A673 (cell line): ENCODE measurements at regions not wholly inside any gene's neighbourhood (a gene's known extent, or its start where the extent isn't known, plus 50 kb on each side); places are given as distances from the start of the nearest gene placed in this dataset.

Source experiments
- BruUV-seq: library from RNA; stranded (reverse); fragments of 400-500 nt; replicated peaks from 2 replicates; lab custom pipeline; 2021; lab: Mats Ljungman, UMichigan
- CTCF ChIA-PET: fragments of 300-600 bp; sonication (Branson Sonifier 250); formaldehyde crosslinking; loops from one replicate; lab custom pipeline; 2022; ENCODE audit warnings: antibody characterized with exemption; lab: Charles Lee
- POLR2A ChIA-PET: fragments of 300-600 bp; sonication (Branson Sonifier 250); formaldehyde crosslinking; loops from one replicate; lab custom pipeline; 2022; ENCODE audit warnings: antibody characterized with exemption; ENCODE audit not compliant: low non-redundant PET; lab: Charles Lee
- DNase-seq: peaks from one replicate; pipeline ENCODE4 v3.0.0-alpha.2; 2015; ENCODE audit warnings: low spot score
- H3K27ac ChIP-seq: fragments of 200-600 bp; sonication (generic); 2 replicates; pipeline ENCODE4 v1.5.1; 2016; ENCODE audit warnings: mixed run types, low read depth, mild to moderate bottlenecking, mixed read lengths, antibody characterized with exemption, low read length; ENCODE audit not compliant: poor library complexity, severe bottlenecking
- H3K27me3 ChIP-seq: fragments of 200-600 bp; sonication (generic); replicated peaks from 2 replicates; pipeline ENCODE4 v1.6.1; 2017; ENCODE audit warnings: mixed run types, low read depth, mild to moderate bottlenecking, mixed read lengths, antibody characterized with exemption, low read length; ENCODE audit not compliant: insufficient read depth, poor library complexity
- H3K36me3 ChIP-seq: fragments of 200-600 bp; sonication (generic); 2 replicates; pipeline ENCODE4 v1.6.1; 2016; ENCODE audit warnings: mixed run types, mild to moderate bottlenecking, mixed read lengths, antibody characterized with exemption, low read length; ENCODE audit not compliant: insufficient read depth, poor library complexity, severe bottlenecking
- H3K4me1 ChIP-seq: fragments of 200-600 bp; sonication (generic); 2 replicates; pipeline ENCODE4 v1.6.1; 2017; ENCODE audit warnings: mixed run types, mild to moderate bottlenecking, mixed read lengths, antibody characterized with exemption, low read length; ENCODE audit not compliant: insufficient read depth, poor library complexity, severe bottlenecking
- H3K4me3 ChIP-seq: fragments of 200-600 bp; sonication (generic); 2 replicates; pipeline ENCODE4 v1.5.1; 2016; ENCODE audit warnings: low read depth, mixed run types, mild to moderate bottlenecking, mixed read lengths, low read length; ENCODE audit not compliant: poor library complexity, severe bottlenecking
- H3K9me3 ChIP-seq: fragments of 200-600 bp; sonication (generic); 2 replicates; pipeline ENCODE4 v1.6.1; 2016; ENCODE audit warnings: mixed run types, low read depth, mild to moderate bottlenecking, mixed read lengths, antibody characterized with exemption, low read length; ENCODE audit not compliant: poor library complexity, severe bottlenecking
- EZH2 ChIP-seq: fragments of 200-600 bp; sonication (generic); IDR thresholded peaks from 2 replicates; pipeline ENCODE4 v1.6.1; 2017; ENCODE audit warnings: borderline replicate concordance, low read depth, mild to moderate bottlenecking, mixed read lengths, antibody characterized with exemption, low read length; ENCODE audit not compliant: poor library complexity, severe bottlenecking
- intact Hi-C: fragments of 100-400 bp; cut with micrococcal nuclease; formaldehyde crosslinking; loops from one replicate; pipeline ENCODE4 v1.10.0; 2022; ENCODE audit not compliant: unreplicated experiment
- TF ChIP-seq, protein P1 (sequence below): fragments of 300-800, 200-600 bp; sonication (generic); conservative IDR thresholded peaks from 2 replicates; pipeline ENCODE4 v1.5.1; 2017; ENCODE audit warnings: low read depth, mild to moderate bottlenecking, antibody characterized with exemption, low read length, moderate library complexity, mixed read lengths

- H3K27me3 ChIP-seq = no peaks in the 10 kb centered on the region
- TF ChIP-seq, protein P1, sequence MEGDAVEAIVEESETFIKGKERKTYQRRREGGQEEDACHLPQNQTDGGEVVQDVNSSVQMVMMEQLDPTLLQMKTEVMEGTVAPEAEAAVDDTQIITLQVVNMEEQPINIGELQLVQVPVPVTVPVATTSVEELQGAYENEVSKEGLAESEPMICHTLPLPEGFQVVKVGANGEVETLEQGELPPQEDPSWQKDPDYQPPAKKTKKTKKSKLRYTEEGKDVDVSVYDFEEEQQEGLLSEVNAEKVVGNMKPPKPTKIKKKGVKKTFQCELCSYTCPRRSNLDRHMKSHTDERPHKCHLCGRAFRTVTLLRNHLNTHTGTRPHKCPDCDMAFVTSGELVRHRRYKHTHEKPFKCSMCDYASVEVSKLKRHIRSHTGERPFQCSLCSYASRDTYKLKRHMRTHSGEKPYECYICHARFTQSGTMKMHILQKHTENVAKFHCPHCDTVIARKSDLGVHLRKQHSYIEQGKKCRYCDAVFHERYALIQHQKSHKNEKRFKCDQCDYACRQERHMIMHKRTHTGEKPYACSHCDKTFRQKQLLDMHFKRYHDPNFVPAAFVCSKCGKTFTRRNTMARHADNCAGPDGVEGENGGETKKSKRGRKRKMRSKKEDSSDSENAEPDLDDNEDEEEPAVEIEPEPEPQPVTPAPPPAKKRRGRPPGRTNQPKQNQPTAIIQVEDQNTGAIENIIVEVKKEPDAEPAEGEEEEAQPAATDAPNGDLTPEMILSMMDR = no peak
- no peak for TF ChIP-seq EZH2
- ChIA-PET POLR2A (no interaction called here), CTCF (no interaction called here)
- DNase-seq = no peak
- H3K4me3 ChIP-seq = no peak overlapping the region
- H3K27ac ChIP-seq = no peak overlapping the region
- H3K4me1 ChIP-seq = no peaks in the 10 kb centered on the region
- intact Hi-C loops = no loop called here
- no TSS peak for BruUV-seq
- H3K9me3 ChIP-seq = no peaks in the 10 kb centered on the region
- H3K36me3 ChIP-seq = no peaks in the 10 kb centered on the region
Observed at GRCh38 chr6:134432036-134432435, 114.1 kb upstream of the SGK1 start.

DNA sequence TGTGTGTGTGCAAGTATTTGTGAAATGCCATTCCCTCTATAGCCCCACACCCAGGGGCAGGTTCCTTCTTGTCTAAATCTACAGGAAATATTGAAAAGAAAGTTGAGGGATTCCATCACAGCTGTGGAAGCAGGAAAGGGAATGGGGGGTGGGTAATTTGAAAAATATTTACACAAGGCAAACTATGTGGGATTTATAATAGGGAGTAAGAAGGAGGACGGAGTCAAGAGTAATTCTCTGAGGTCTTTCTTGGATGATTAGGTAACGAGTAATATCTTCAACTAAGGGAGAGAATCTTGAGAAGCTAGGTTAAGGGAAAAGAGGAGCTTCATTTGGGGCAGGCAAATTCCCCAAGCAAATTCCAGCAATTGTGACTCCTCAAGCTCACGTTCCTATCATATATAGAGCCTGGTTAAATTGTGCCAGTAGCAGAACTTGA lies 113.5 kb upstream of the SGK1 start:
- Histone ChIP-seq H3K36me3 (no peaks in the 10 kb centered on the region), H3K4me3 (no peak overlapping the region), H3K4me1 (no peaks in the 10 kb centered on the region), H3K27me3 (no peaks in the 10 kb centered on the region), H3K9me3 (no peaks in the 10 kb centered on the region), H3K27ac (no peak overlapping the region)
- no TSS peak for BruUV-seq
- TF ChIP-seq EZH2 = no peak
- TF ChIP-seq, protein P1 = no peak
- CTCF ChIA-PET = interaction anchor here (0.6 kb wide), 1 partner anchor 13 kb away, joined by 5 read pairs; no protein-coding TSS in a partner anchor
- no peak for DNase-seq
- intact Hi-C loops = no loop called here
- POLR2A ChIA-PET = no interaction called here

GRCh38 chr6:134429861-134430380 lies 112.0 kb upstream of the SGK1 start:
- no peak for TF ChIP-seq EZH2
- TF ChIP-seq, protein P1 = no peak
- Histone ChIP-seq H3K27ac (no peak overlapping the region), H3K4me1 (no peaks in the 10 kb centered on the region), H3K36me3 (no peaks in the 10 kb centered on the region), H3K9me3 (no peaks in the 10 kb centered on the region), H3K4me3 (no peak overlapping the region), H3K27me3 (no peaks in the 10 kb centered on the region)
- no TSS peak for BruUV-seq
- no peak for DNase-seq
- POLR2A ChIA-PET = no interaction called here
- CTCF ChIA-PET = no interaction called here
- intact Hi-C loops = no loop called here
